ENCODE measurements at regions not wholly inside any gene's neighbourhood (a gene's known extent, or its start where the extent isn't known, plus 50 kb on each side); places are given as distances from the start of the nearest gene placed in this dataset.

- peaks cover 35% of the 10 kb centered on the region for H3K4me1 ChIP-seq (ENCODE audit: insufficient read depth)
- H3K27ac ChIP-seq, result peak overlapping the region; percentile 93
- no peaks in the 10 kb centered on the region for H3K36me3 ChIP-seq (replicated peaks; ENCODE audit: insufficient read depth, low read depth)
- 28% methylated on average over 11 of the region's 11 CpGs for WGBS (ENCODE audit: low lambda C conversion rate, missing lambda C conversion rate)
- no peaks in the 10 kb centered on the region for H3K9me3 ChIP-seq (ENCODE audit: low read depth)
- peak overlapping the region; percentile 18 for H2AFZ ChIP-seq
- peak overlapping the region; percentile 35 for H3K4me3 ChIP-seq
- peak; percentile 58 for DNase-seq (ENCODE audit: low spot score)
- H3K27me3 ChIP-seq, result no peaks in the 10 kb centered on the region
- H3K79me2 ChIP-seq, result peaks cover 8% of the 10 kb centered on the region
- peak; percentile 17 for TF ChIP-seq EZH2 (IDR thresholded peaks at IDR 0.05; ENCODE audit: borderline replicate concordance)
- no peak for TF ChIP-seq CTCF (IDR thresholded peaks at IDR 0.05; ENCODE audit: poor library complexity)
- no peak for TF ChIP-seq EZH2phosphoT487 (IDR thresholded peaks at IDR 0.05; ENCODE audit: low read depth, severe bottlenecking, unreplicated experiment)
- no peaks in the 10 kb centered on the region for H4K20me1 ChIP-seq (ENCODE audit: insufficient read depth, poor library complexity, severe bottlenecking)
- H3K4me2 ChIP-seq, result peak overlapping the region; percentile 78
- no peaks in the 10 kb centered on the region for H3K9me2 ChIP-seq (replicated peaks; ENCODE audit: insufficient read depth)
Observed at GRCh38 chr18:22349317-22349898, 68.3 kb downstream of the CTAGE1 start.

GRCh38 chr18:22348521-22349316, 69.0 kb downstream of the CTAGE1 start:
- Histone ChIP-seq H2AFZ (peak overlapping the region; percentile 18), H3K9me2 (replicated peaks; ENCODE audit: insufficient read depth) (no peaks in the 10 kb centered on the region), H3K4me2 (peak overlapping the region; percentile 78), H3K4me3 (peak overlapping the region; percentile 35), H3K4me1 (ENCODE audit: insufficient read depth) (peaks cover 35% of the 10 kb centered on the region), H3K27me3 (no peaks in the 10 kb centered on the region), H3K9me3 (ENCODE audit: low read depth) (no peaks in the 10 kb centered on the region), H3K27ac (peak overlapping the region; percentile 93), H4K20me1 (ENCODE audit: insufficient read depth, poor library complexity, severe bottlenecking) (no peaks in the 10 kb centered on the region), H3K36me3 (replicated peaks; ENCODE audit: insufficient read depth, low read depth) (no peaks in the 10 kb centered on the region), H3K79me2 (peaks cover 8% of the 10 kb centered on the region)
- TF ChIP-seq EZH2 (IDR thresholded peaks at IDR 0.05; ENCODE audit: borderline replicate concordance), result no peak
- TF ChIP-seq EZH2phosphoT487 (IDR thresholded peaks at IDR 0.05; ENCODE audit: low read depth, severe bottlenecking, unreplicated experiment), result peak; percentile 26
- TF ChIP-seq CTCF (IDR thresholded peaks at IDR 0.05; ENCODE audit: poor library complexity), result no peak
- peak; percentile 84 for DNase-seq (ENCODE audit: low spot score)
- WGBS (ENCODE audit: low lambda C conversion rate, missing lambda C conversion rate), result 2% methylated on average over 66 of the region's 85 CpGs

GRCh38 chr18:22347606-22348511, 69.9 kb downstream of the CTAGE1 start:
- Histone ChIP-seq H2AFZ (no peak overlapping the region), H3K9me2 (replicated peaks; ENCODE audit: insufficient read depth) (no peaks in the 10 kb centered on the region), H3K4me2 (peak overlapping the region; percentile 78), H3K79me2 (peaks cover 8% of the 10 kb centered on the region), H4K20me1 (ENCODE audit: insufficient read depth, poor library complexity, severe bottlenecking) (no peaks in the 10 kb centered on the region), H3K4me3 (peak overlapping the region; percentile 5), H3K27me3 (no peaks in the 10 kb centered on the region), H3K9me3 (ENCODE audit: low read depth) (no peaks in the 10 kb centered on the region), H3K36me3 (replicated peaks; ENCODE audit: insufficient read depth, low read depth) (no peaks in the 10 kb centered on the region), H3K27ac (peak overlapping the region; percentile 93), H3K4me1 (ENCODE audit: insufficient read depth) (peaks cover 39% of the 10 kb centered on the region)
- 10% methylated on average over 26 of the region's 26 CpGs for WGBS (ENCODE audit: low lambda C conversion rate, missing lambda C conversion rate)
- peak; percentile 38 for DNase-seq (ENCODE audit: low spot score)
- TF ChIP-seq EZH2 (IDR thresholded peaks at IDR 0.05; ENCODE audit: borderline replicate concordance) (no peak), EZH2phosphoT487 (IDR thresholded peaks at IDR 0.05; ENCODE audit: low read depth, severe bottlenecking, unreplicated experiment) (no peak), CTCF (IDR thresholded peaks at IDR 0.05; ENCODE audit: poor library complexity) (no peak)

Measured in hepatocyte (in vitro differentiated cells).